NCI-H524 (cell line): ENCODE measurements at regions not wholly inside any gene's neighbourhood (a gene's known extent, or its start where the extent isn't known, plus 50 kb on each side); places are given as distances from the start of the nearest gene placed in this dataset.
"Not testable (repeated sequence)": the region's sequence is repeated elsewhere in the genome, so short reads cannot be mapped to it uniquely, and the experiment has no call there.

ENCODE experiments used
- DNase-seq, 2 experiments: peaks; one replicate each; lab custom pipeline; 2025; lab: John Stamatoyannopoulos, UW

GRCh38 chr9:106104887-106105286 is 410.5 kb downstream of the TMEM38B start:
- DNase-seq = no peak

- DNase-seq = no peak
Measured at GRCh38 chr9:106106396-106106795, 412.1 kb downstream of the TMEM38B start.

- DNase-seq = no peak
Measured at GRCh38 chr9:106107716-106108115, 413.4 kb downstream of the TMEM38B start.

- DNase-seq = not testable (repeated sequence)
Measured at GRCh38 chr9:106109706-106110105, 415.4 kb downstream of the TMEM38B start.

GRCh38 chr9:106110483-106110882 is 416.1 kb downstream of the TMEM38B start:
- DNase-seq = no peak

GRCh38 chr9:106111039-106111730 is 416.8 kb downstream of the TMEM38B start:
- peak; percentile 65 to 92 for DNase-seq

GRCh38 chr9:106112935-106113334 is 418.6 kb downstream of the TMEM38B start:
- no peak for DNase-seq

GRCh38 chr9:106119176-106119575 is 424.8 kb downstream of the TMEM38B start:
- no peak for DNase-seq

GRCh38 chr9:106120071-106120470 is 425.7 kb downstream of the TMEM38B start:
- no peak for DNase-seq

GRCh38 chr9:106127776-106128175 is 433.4 kb downstream of the TMEM38B start:
- no peak for DNase-seq

GRCh38 chr9:106130374-106130773 is 436.0 kb downstream of the TMEM38B start:
- no peak for DNase-seq

- DNase-seq = no peak
Measured at GRCh38 chr9:106143781-106144180, 449.4 kb downstream of the TMEM38B start.

- no peak for DNase-seq
Measured at GRCh38 chr9:106146066-106146840, 451.9 kb downstream of the TMEM38B start.

- DNase-seq = no peak
Measured at GRCh38 chr9:106146886-106147285, 452.5 kb downstream of the TMEM38B start.

- DNase-seq = no peak
Measured at GRCh38 chr9:106149956-106150355, 455.6 kb downstream of the TMEM38B start.

GRCh38 chr9:106156465-106156864 is 462.1 kb downstream of the TMEM38B start:
- DNase-seq = no peak

GRCh38 chr9:106172265-106172664 is 477.9 kb downstream of the TMEM38B start:
- DNase-seq = no peak

GRCh38 chr9:106174346-106174745 is 480.0 kb downstream of the TMEM38B start:
- no peak for DNase-seq

- no peak for DNase-seq
Measured at GRCh38 chr9:106177216-106177615, 482.9 kb downstream of the TMEM38B start.

- no peak for DNase-seq
Measured at GRCh38 chr9:106179191-106179590, 484.9 kb downstream of the TMEM38B start.

- not testable (repeated sequence) for DNase-seq
Measured at GRCh38 chr9:106203815-106204516, 509.6 kb downstream of the TMEM38B start.

- no peak for DNase-seq
Measured at GRCh38 chr9:106207298-106207697, 513.0 kb downstream of the TMEM38B start.

GRCh38 chr9:106218427-106218826 is 524.1 kb downstream of the TMEM38B start:
- DNase-seq = no peak
